Psoas muscle (tissue), 7 donors: ENCODE measurements at regions not wholly inside any gene's neighbourhood (a gene's known extent, or its start where the extent isn't known, plus 50 kb on each side); places are given as distances from the start of the nearest gene placed in this dataset.

Experiments used
- ATAC-seq, 4 donors: fragments of 200-7000 bp; cut with Tn5 transposase; one replicate each; pipeline ENCODE4 v1.9.1; 2020; ENCODE audit warnings: moderate library complexity in 3 of 4, mild to moderate bottlenecking in 2 of 4
- DNase-seq, 2 donors: peaks; one replicate each; pipeline ENCODE4 v3.0.0-alpha.2; 2020
- H3K27ac ChIP-seq: fragments of 200-600 bp; one replicate; pipeline ENCODE4 v1.8.0; 2022
- H3K27me3 ChIP-seq, 3 donors: fragments of 200-600 bp in 1 of 3; one replicate each; pipeline versions ENCODE4 v1.6.1 to v1.8.0; 2013 to 2022; ENCODE audit warnings: low read length in 2 of 3, mild to moderate bottlenecking in 2 of 3, moderate library complexity in 1 of 3; ENCODE audit not compliant: insufficient read depth in 3 of 3
- H3K36me3 ChIP-seq, 2 donors: fragments of 200-600 bp in 1 of 2; one replicate each; pipeline versions ENCODE4 v1.6.1 to v1.8.0; 2013 to 2022; ENCODE audit warnings: low read depth in 1 of 2, mild to moderate bottlenecking in 1 of 2, moderate library complexity in 1 of 2; ENCODE audit not compliant: insufficient read depth in 1 of 2
- H3K4me1 ChIP-seq: fragments of 200-600 bp; one replicate; pipeline ENCODE4 v1.8.0; 2022
- H3K4me3 ChIP-seq: fragments of 200-600 bp; one replicate; pipeline ENCODE4 v1.8.0; 2022; ENCODE audit warnings: mild to moderate bottlenecking
- H3K9me3 ChIP-seq: fragments of 200-600 bp; one replicate; pipeline ENCODE4 v1.8.0; 2022
- WGBS, 3 donors: extraction: QIAGEN DNeasy Blood & Tissue Kit; methylation state at CpG; one replicate each; pipeline versions ENCODE4 v1.1.6 to v1.1.7; 2013; 5-methylcytosine and 5-hydroxymethylcytosine counted together
- intact Hi-C, 2 donors: fragments of 100-400 bp; cut with DNase I; formaldehyde crosslinking; loops; one replicate each; pipeline versions ENCODE4 v1.11.0 to v1.14.2; 2022
- TF ChIP-seq, protein P1 (sequence below): fragments of 200-600 bp; IDR thresholded peaks from one replicate; pipeline ENCODE4 v1.8.0; 2022; ENCODE audit warnings: antibody characterized with exemption
- donor health status: healthy with polysubstance abuse.
- donor health status: DM: no; HTN: no; CAD: no; lungs with moderate emphysema.
- donor health status: Bipolar disorder and iron deficiency.
- donor health status: healthy.
- donor health status: DM: yes; HTN: yes; CAD: no.
- donor health status: DM: no; HTN: no; CAD: no.
- donor health status: DM: yes; HTN: yes; CAD: no.

DNA sequence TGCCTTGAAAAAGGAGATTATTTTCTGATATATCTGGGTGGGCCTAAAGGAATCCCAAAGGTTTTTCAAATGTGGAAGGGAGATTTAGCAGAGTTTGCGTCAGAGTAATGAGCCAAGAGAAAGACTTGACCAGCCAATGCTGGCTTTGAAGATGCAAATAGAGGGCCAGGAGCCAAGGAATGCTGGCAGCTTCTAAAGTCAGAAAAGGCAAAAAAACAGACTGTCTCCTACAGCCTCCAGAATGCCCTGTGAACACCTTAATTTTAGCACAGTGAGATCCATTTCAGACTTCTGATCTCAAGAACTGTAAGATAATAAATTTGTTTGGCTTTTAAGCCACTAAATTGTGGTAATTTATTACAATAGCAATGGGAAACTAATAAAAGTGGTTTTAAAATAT is 122.6 kb upstream of the FREM1 start:
- no peaks in the 10 kb centered on the region for H3K9me3 ChIP-seq
- no peaks in the 10 kb centered on the region for H3K27me3 ChIP-seq
- no peaks in the 10 kb centered on the region for H3K4me1 ChIP-seq
- WGBS, 3 donors: 45 to 63% (median 56%) methylated on average over 1 of the region's 1 CpG
- no peak for DNase-seq
- H3K4me3 ChIP-seq: no peak overlapping the region
- no peaks in the 10 kb centered on the region for H3K36me3 ChIP-seq
- no peak for ATAC-seq
- no peak overlapping the region for H3K27ac ChIP-seq
- intact Hi-C loops: no loop called here
- TF ChIP-seq, protein P1, sequence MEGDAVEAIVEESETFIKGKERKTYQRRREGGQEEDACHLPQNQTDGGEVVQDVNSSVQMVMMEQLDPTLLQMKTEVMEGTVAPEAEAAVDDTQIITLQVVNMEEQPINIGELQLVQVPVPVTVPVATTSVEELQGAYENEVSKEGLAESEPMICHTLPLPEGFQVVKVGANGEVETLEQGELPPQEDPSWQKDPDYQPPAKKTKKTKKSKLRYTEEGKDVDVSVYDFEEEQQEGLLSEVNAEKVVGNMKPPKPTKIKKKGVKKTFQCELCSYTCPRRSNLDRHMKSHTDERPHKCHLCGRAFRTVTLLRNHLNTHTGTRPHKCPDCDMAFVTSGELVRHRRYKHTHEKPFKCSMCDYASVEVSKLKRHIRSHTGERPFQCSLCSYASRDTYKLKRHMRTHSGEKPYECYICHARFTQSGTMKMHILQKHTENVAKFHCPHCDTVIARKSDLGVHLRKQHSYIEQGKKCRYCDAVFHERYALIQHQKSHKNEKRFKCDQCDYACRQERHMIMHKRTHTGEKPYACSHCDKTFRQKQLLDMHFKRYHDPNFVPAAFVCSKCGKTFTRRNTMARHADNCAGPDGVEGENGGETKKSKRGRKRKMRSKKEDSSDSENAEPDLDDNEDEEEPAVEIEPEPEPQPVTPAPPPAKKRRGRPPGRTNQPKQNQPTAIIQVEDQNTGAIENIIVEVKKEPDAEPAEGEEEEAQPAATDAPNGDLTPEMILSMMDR: no peak

DNA sequence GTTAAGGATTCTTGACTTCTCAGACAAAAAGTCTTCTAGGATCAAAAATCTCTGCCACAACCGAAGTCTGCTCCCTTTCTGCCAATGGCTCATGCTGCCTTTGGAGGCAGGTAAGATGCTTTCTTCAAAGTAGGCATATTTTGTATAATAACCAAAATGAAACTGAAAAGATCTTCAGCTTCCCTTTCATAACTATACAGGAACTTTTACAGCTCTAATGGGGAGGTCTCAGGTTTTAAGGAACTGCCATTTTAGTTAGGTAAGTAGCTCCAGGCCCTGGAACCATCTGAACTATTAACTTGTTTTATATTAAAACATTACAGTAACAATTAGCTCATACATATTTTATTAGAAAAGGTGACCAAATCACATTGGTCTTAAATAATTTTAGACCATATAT is 110.9 kb upstream of the FREM1 start:
- H3K4me1 ChIP-seq: no peaks in the 10 kb centered on the region
- TF ChIP-seq, protein P1: no peak
- H3K9me3 ChIP-seq: no peaks in the 10 kb centered on the region
- DNase-seq (no peak), ATAC-seq (no peak)
- H3K27me3 ChIP-seq: no peaks in the 10 kb centered on the region
- H3K27ac ChIP-seq: no peak overlapping the region
- 74 to 90% (median 85%) methylated on average over 1 of the region's 1 CpG for WGBS, 3 donors
- no peak overlapping the region for H3K4me3 ChIP-seq
- intact Hi-C loops: no loop called here
- no peaks in the 10 kb centered on the region for H3K36me3 ChIP-seq

DNA sequence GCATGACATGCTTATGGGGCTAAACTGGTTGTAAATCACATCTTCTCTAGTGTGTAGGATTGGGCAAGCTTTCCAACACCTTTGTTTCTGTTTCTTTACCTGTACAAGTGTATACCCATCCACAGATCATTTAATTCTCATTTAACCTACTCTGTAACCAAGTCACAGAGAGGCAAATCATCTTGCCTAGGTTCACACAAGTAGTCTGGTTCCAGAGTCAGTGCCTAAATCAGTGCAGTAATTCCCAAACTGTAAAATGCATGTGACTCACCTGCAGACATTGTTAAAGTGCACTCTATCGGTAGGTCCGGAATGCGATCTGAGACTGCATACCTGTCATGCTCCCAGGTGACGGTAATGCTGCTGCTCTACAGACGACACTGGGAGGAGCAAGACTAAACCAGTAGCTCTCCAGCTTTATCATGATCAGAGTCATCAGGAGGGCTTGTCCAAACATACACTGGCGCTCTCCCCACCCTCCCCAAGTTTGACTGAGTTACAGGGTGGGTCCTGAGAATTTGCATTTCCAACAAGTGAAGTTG is 107.9 kb upstream of the FREM1 start:
- TF ChIP-seq, protein P1: no peak
- WGBS, 3 donors: 95% methylated on average over 6 of the region's 6 CpGs
- Histone ChIP-seq H3K4me1 (no peaks in the 10 kb centered on the region), H3K27ac (no peak overlapping the region), H3K27me3 (no peaks in the 10 kb centered on the region), H3K9me3 (no peaks in the 10 kb centered on the region), H3K4me3 (no peak overlapping the region), H3K36me3 (no peaks in the 10 kb centered on the region)
- no peak for DNase-seq
- intact Hi-C loops: no loop called here
- no peak for ATAC-seq

DNA sequence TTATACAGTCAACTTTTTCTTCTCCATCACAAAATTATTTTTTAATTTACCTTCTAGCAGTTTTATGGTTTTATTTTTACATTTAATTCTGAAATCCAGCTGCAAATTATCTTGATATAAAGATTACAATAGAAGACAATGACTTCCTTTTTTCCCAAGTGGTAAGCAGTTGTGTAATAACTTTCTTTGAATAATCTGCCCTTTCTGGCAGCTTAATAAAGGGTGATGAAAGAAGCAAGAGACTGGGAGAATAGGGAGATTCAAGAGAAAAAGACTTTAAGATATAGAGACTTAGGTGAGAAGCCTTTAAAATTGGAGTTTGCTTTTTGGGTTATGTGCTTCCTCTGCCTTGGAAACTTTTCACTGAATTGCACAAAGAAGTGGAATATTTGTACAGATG is 100.4 kb upstream of the FREM1 start:
- Histone ChIP-seq H3K9me3 (no peaks in the 10 kb centered on the region), H3K4me3 (no peak overlapping the region), H3K36me3 (no peaks in the 10 kb centered on the region), H3K27me3 (no peaks in the 10 kb centered on the region), H3K4me1 (no peaks in the 10 kb centered on the region), H3K27ac (no peak overlapping the region)
- no peak for ATAC-seq
- DNase-seq: no peak
- TF ChIP-seq, protein P1: no peak
- intact Hi-C loops: no loop called here

DNA sequence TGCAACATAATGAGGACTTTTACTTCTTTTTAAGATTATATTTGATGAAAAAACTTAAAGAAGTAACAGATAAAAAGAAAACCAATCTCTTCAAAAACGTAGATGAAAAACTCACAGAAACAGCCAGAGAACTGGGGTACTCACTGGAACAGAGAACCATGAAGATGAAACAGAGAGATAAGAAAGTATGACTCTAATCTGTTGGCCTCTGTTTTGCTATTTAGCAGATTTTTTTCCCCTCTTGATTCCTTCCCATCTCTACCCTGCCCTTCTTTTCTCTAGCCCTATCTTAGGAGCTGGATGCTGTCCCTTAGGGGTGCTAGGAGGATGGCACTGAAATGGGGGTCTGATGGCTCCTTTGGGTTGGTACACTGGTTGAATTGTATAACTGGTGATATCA is 97.5 kb upstream of the FREM1 start:
- 59 to 74% (median 66%) methylated on average over 1 of the region's 1 CpG for WGBS, 3 donors
- Histone ChIP-seq H3K27me3 (no peaks in the 10 kb centered on the region), H3K4me1 (no peaks in the 10 kb centered on the region), H3K36me3 (no peaks in the 10 kb centered on the region), H3K4me3 (no peak overlapping the region), H3K27ac (no peak overlapping the region), H3K9me3 (no peaks in the 10 kb centered on the region)
- ATAC-seq (no peak), DNase-seq (no peak)
- intact Hi-C loops: no loop called here
- TF ChIP-seq, protein P1: no peak
